ENCODE measurements at regions not wholly inside any gene's neighbourhood (a gene's known extent, or its start where the extent isn't known, plus 50 kb on each side); places are given as distances from the start of the nearest gene placed in this dataset.

- Histone ChIP-seq H3K27me3 (no peaks in the 10 kb centered on the region), H3K27ac (no peak overlapping the region), H3K4me1 (no peaks in the 10 kb centered on the region), H3K36me3 (no peaks in the 10 kb centered on the region), H3K9me3 (no peaks in the 10 kb centered on the region), H3K4me3 (replicated peaks in 1 of 3) (no peak overlapping the region)
- DNase-seq = no peak
- TF ChIP-seq POLR2A (IDR thresholded peaks at IDR 0.05) (no peak), CTCF (IDR thresholded peaks at IDR 0.05) (no peak)
- WGBS, 2 donors = 69 to 71% methylated on average over 8 of the region's 8 CpGs
- intact Hi-C loops (cut with DNase I) = no loop called here
These were observed 68.2 kb downstream of the RASL11A start for GRCh38 chr13:27338816-27339215.

- intact Hi-C loops (cut with DNase I) = no loop called here
- TF ChIP-seq POLR2A (IDR thresholded peaks at IDR 0.05) = no peak
- TF ChIP-seq CTCF (IDR thresholded peaks at IDR 0.05) = peak in 2 of 6 experiments; percentile 16 to 26
- WGBS, 2 donors = 12 to 22% methylated on average over 6 of the region's 6 CpGs
- Histone ChIP-seq H3K36me3 (no peaks in the 10 kb centered on the region), H3K4me3 (replicated peaks in 1 of 3) (no peak overlapping the region), H3K27ac (no peak overlapping the region), H3K4me1 (no peaks in the 10 kb centered on the region), H3K27me3 (no peaks in the 10 kb centered on the region), H3K9me3 (no peaks in the 10 kb centered on the region)
- DNase-seq = peak in 1 of 2 donors; percentile 9
These were observed 68.7 kb downstream of the RASL11A start for GRCh38 chr13:27339299-27339698.

- no peaks in the 10 kb centered on the region for H3K9me3 ChIP-seq
- no peak for DNase-seq
- no peaks in the 10 kb centered on the region for H3K27me3 ChIP-seq
- no peaks in the 10 kb centered on the region for H3K36me3 ChIP-seq
- 64 to 66% methylated on average over 6 of the region's 6 CpGs for WGBS, 2 donors
- no peaks in the 10 kb centered on the region for H3K4me1 ChIP-seq
- no peak overlapping the region for H3K27ac ChIP-seq
- TF ChIP-seq POLR2A (IDR thresholded peaks at IDR 0.05) (no peak), CTCF (IDR thresholded peaks at IDR 0.05) (no peak)
- intact Hi-C loops (cut with DNase I) = no loop called here
- no peak overlapping the region for H3K4me3 ChIP-seq (replicated peaks in 1 of 3)
These were observed 71.0 kb downstream of the RASL11A start for GRCh38 chr13:27341616-27342015.

GRCh38 chr13:27347211-27347772 is 76.7 kb downstream of the RASL11A start:
- Histone ChIP-seq H3K36me3 (no peaks in the 10 kb centered on the region), H3K27me3 (no peaks in the 10 kb centered on the region), H3K4me1 (no peaks in the 10 kb centered on the region), H3K27ac (no peak overlapping the region), H3K9me3 (no peaks in the 10 kb centered on the region), H3K4me3 (replicated peaks in 1 of 3) (no peak overlapping the region)
- intact Hi-C loops (cut with DNase I) = no loop called here
- WGBS, 2 donors = 60 to 61% methylated on average over 13 of the region's 13 CpGs
- no peak for DNase-seq
- TF ChIP-seq CTCF (IDR thresholded peaks at IDR 0.05) = no peak
- no peak for TF ChIP-seq POLR2A (IDR thresholded peaks at IDR 0.05)

- no peak for DNase-seq
- intact Hi-C loops (cut with DNase I) = no loop called here
- 61 to 74% methylated on average over 6 of the region's 6 CpGs for WGBS, 2 donors
- H3K4me3 ChIP-seq (replicated peaks in 1 of 3) = no peak overlapping the region
- H3K27me3 ChIP-seq = no peaks in the 10 kb centered on the region
- no peaks in the 10 kb centered on the region for H3K36me3 ChIP-seq
- no peaks in the 10 kb centered on the region for H3K4me1 ChIP-seq
- no peak overlapping the region for H3K27ac ChIP-seq
- H3K9me3 ChIP-seq = no peaks in the 10 kb centered on the region
- TF ChIP-seq CTCF (IDR thresholded peaks at IDR 0.05) (no peak), POLR2A (IDR thresholded peaks at IDR 0.05) (no peak)
These were observed 76.0 kb upstream of the GTF3A start for GRCh38 chr13:27348461-27348860.

All from thyroid gland (tissue), 4 donors.